GM06990 (cell line): ENCODE measurements at regions not wholly inside any gene's neighbourhood (a gene's known extent, or its start where the extent isn't known, plus 50 kb on each side); places are given as distances from the start of the nearest gene placed in this dataset.
"Not testable (repeated sequence)": the region's sequence is repeated elsewhere in the genome, so short reads cannot be mapped to it uniquely, and the experiment has no call there.

ENCODE experiments used
- DNase-seq: peaks from one replicate; pipeline ENCODE4 v3.0.0-alpha.2; 2011; ENCODE audit not compliant: insufficient read length; ENCODE audit errors: extremely low read depth
- H3K27me3 ChIP-seq: replicated peaks from 2 replicates; pipeline ENCODE4 v1.6.0; 2011; ENCODE audit warnings: low read length; ENCODE audit not compliant: control insufficient read depth, insufficient read depth
- H3K36me3 ChIP-seq: 2 replicates; pipeline ENCODE4 v1.5.1; 2011; ENCODE audit warnings: low read length; ENCODE audit not compliant: control insufficient read depth, insufficient read depth
- H3K4me3 ChIP-seq: replicated peaks from 2 replicates; pipeline ENCODE4 v1.5.1; 2011; ENCODE audit warnings: low read depth, mild to moderate bottlenecking, control low read depth, low read length
- TF ChIP-seq, protein P1 (sequence below): IDR thresholded peaks from 2 replicates; pipeline ENCODE4 v1.5.1; 2011; ENCODE audit warnings: low read length, control low read depth, mild to moderate bottlenecking, inconsistent platforms; ENCODE audit not compliant: insufficient read depth, poor library complexity, severe bottlenecking

DNA sequence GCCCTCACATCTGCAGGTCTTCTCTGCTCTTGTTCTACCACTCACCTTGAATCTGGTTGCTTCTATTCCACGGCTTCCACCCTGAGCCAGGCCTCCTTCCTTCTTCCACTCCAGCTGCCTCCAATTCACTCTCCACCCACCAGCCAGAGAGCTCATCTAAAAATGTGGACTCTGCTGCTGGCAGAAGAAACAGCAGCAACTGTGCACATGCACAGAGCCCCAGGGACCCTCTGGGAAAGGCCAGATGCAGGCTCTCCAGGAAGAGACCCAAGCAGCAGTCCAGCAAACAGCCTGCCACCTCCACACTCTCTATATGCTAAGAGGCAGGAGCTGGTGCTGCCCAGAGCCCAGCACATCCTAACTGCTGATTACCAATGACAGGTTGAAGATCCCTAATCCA is 162.6 kb upstream of the TOP1 start:
- TF ChIP-seq, protein P1, sequence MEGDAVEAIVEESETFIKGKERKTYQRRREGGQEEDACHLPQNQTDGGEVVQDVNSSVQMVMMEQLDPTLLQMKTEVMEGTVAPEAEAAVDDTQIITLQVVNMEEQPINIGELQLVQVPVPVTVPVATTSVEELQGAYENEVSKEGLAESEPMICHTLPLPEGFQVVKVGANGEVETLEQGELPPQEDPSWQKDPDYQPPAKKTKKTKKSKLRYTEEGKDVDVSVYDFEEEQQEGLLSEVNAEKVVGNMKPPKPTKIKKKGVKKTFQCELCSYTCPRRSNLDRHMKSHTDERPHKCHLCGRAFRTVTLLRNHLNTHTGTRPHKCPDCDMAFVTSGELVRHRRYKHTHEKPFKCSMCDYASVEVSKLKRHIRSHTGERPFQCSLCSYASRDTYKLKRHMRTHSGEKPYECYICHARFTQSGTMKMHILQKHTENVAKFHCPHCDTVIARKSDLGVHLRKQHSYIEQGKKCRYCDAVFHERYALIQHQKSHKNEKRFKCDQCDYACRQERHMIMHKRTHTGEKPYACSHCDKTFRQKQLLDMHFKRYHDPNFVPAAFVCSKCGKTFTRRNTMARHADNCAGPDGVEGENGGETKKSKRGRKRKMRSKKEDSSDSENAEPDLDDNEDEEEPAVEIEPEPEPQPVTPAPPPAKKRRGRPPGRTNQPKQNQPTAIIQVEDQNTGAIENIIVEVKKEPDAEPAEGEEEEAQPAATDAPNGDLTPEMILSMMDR: no peak
- no peaks in the 10 kb centered on the region for H3K27me3 ChIP-seq
- DNase-seq: no peak
- no peak overlapping the region for H3K4me3 ChIP-seq
- H3K36me3 ChIP-seq: no peaks in the 10 kb centered on the region

DNA sequence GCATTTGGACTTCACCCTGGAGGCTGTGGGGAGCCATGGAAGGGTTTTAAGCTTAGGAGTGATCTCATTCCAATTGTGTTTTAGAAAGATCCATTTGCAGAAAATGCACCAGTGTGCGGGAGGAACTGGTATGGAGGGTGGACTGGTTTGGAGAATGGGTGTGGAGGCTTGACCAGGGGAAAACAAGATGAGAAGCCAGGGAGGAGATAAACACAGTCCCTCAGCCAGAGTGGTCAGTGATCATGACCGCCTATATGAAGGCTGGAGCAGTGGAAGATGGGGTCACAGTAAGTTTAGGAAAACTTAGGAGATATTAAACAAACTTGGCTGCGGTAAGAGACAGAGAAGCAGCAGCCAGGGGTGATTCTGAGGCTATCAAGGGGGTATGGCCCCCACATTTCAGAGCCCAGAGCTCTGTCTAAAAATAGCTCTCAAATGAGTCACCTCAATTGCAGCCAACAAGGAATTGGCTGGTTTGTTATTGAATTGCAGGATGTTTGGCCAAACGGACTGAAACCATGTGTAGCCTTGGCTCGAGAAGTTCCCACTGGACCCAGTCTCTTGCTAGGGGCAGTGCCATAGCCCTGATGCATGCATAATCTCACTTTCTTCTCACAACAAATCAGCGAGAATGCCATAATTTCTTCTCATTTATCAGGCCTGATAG is 159.9 kb upstream of the TOP1 start:
- TF ChIP-seq, protein P1: no peak
- DNase-seq: no peak
- Histone ChIP-seq H3K36me3 (no peaks in the 10 kb centered on the region), H3K27me3 (no peaks in the 10 kb centered on the region), H3K4me3 (no peak overlapping the region)

DNA sequence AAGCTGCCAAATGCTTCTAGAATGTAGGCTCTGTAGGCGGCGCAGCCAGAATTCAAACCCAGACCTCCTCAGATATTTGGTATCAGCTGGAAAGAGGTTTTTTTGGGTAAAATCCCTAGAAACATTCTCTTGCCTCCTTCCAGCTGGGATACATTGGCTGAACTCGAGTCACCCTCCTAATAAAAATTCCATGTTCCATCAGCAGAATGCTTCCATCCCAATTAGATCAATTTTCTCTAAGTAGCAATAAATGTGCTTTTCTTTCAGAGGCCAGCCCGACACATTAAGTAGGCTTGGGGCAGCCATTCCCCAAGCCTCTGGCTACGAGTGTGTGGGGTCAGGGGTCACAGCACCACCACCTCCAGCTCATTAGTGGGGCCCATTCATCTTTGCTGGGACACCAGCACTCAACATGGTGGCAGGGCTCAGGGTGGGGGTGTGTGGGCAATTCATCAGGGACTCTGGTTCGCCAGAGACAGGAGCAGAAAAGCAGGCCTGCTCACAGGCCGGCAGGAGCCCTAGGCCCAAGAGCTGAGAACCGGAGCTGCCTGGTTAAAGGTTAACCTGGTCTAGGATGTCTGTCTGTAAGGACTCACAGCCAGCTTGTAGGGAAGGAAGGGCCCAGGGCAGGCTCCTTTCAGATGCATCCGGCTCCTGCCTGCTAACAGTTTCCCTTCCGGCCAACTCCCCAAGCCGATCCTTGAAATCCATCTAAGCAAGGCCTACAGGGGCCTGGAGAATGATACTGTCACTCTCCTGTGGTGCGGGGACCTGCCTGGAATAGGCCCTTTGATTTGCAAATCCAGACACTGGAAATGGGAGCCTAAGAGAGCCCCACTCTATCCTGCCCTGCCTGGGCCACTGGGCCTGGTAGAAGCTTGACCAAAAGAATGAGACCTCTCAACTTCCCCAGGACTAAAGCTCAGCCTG is 159.1 kb upstream of the TOP1 start:
- DNase-seq: no peak
- Histone ChIP-seq H3K27me3 (no peaks in the 10 kb centered on the region), H3K4me3 (no peak overlapping the region), H3K36me3 (no peaks in the 10 kb centered on the region)
- TF ChIP-seq, protein P1: no peak

DNA sequence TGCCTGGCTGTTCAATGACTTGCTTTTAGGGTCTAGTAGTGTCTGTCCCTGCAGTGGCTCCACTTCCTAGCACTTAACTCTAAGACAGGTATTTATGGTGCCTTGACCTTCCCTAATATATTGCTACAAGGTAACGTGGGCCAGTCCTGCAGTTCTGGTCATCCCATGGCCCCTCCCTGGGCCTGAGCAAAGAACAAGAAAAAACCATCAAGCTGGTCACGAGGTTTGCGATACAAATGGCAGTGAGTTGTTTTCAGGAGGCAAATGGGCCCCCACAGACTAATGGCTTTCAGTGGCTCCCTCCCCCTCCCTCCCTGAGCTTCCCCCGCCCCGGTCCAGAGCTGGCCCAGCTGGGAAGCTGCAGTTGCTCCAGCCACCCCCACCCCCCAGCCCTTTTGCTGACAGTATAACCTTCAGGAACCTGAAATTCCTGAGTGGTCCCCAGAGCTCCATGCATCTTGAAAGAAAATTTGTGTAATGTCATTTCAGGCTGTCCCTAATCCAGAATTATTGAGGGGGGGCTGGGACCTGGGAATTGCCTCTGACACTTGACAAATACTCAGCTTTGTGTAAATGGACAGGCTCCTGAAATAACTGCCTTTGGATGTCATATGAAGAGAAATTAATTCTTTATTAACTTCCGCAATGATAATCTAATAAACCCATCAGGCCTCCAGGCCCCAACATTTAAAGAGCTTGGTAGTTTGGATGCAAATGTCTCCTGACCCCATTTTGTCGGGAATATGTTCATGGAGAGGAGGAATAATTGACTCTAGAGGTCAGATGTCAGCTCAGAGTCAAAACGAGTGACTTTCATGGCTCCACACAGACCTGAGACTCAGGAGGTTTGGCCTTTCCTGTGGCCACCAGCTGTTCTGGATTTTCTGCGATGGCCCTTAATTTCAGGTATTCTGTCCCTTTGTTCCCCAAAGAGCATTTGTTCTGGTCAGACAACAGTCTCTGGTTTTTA is 153.2 kb upstream of the TOP1 start:
- no peak overlapping the region for H3K4me3 ChIP-seq
- DNase-seq: no peak
- H3K27me3 ChIP-seq: no peaks in the 10 kb centered on the region
- TF ChIP-seq, protein P1: no peak
- no peaks in the 10 kb centered on the region for H3K36me3 ChIP-seq

DNA sequence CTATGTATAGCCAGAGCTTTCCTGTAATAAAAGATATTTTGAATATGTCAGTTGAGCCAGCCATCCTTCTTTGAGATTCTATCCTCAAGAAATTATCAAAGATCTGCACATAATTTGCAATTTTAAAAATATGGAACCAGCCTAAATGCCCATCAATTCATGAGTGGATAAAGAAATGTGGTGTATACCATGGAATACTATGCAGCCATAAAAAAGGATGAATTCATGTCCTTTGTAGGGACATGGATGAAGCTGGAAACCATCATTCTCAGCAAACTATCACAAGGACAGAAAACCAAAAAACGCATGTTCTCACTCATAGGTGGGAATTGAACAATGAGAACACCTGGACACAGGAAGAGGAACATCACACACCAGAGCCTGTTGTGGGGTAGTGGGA is 150.5 kb upstream of the TOP1 start:
- not testable (repeated sequence) for H3K4me3 ChIP-seq, H3K36me3 ChIP-seq, H3K27me3 ChIP-seq, DNase-seq
